HG03432 (cell line): ENCODE measurements at regions not wholly inside any gene's neighbourhood (a gene's known extent, or its start where the extent isn't known, plus 50 kb on each side); places are given as distances from the start of the nearest gene placed in this dataset.

Experiments
- ATAC-seq: cut with Tn5 transposase; IDR thresholded peaks from one replicate; pipeline ENCODE4 v1.9.1; 2021; ENCODE audit warnings: mild to moderate bottlenecking, moderate library complexity; ENCODE audit not compliant: unreplicated experiment

- no peak for ATAC-seq
Measured at GRCh38 chr1:58312461-58312860, 234.1 kb downstream of the OMA1 start.

GRCh38 chr1:58310881-58311280 lies 235.6 kb downstream of the OMA1 start:
- ATAC-seq, result no peak

- ATAC-seq, result no peak
Measured at GRCh38 chr1:58310469-58310868, 236.1 kb downstream of the OMA1 start.

GRCh38 chr1:58308206-58308605 lies 238.3 kb downstream of the OMA1 start:
- ATAC-seq, result no peak

- no peak for ATAC-seq
Measured at GRCh38 chr1:58307431-58307830, 239.1 kb downstream of the OMA1 start.

- ATAC-seq, result no peak
Measured at GRCh38 chr1:58305622-58306021, 240.9 kb downstream of the OMA1 start.

GRCh38 chr1:58304346-58304975 lies 242.1 kb downstream of the OMA1 start:
- ATAC-seq, result no peak

- no peak for ATAC-seq
Measured at GRCh38 chr1:58303841-58304240, 242.7 kb downstream of the OMA1 start.

GRCh38 chr1:58293388-58293787 lies 253.1 kb downstream of the OMA1 start:
- no peak for ATAC-seq

GRCh38 chr1:58290685-58291372 lies 255.7 kb downstream of the OMA1 start:
- no peak for ATAC-seq

GRCh38 chr1:58288624-58289142 lies 257.8 kb downstream of the OMA1 start:
- ATAC-seq, result no peak

GRCh38 chr1:58287894-58288623 lies 258.5 kb downstream of the OMA1 start:
- ATAC-seq, result no peak

GRCh38 chr1:58284225-58284510 lies 262.4 kb downstream of the OMA1 start:
- ATAC-seq, result no peak

- no peak for ATAC-seq
Measured at GRCh38 chr1:58283388-58284224, 262.9 kb downstream of the OMA1 start.

GRCh38 chr1:58282623-58283387 lies 263.7 kb downstream of the OMA1 start:
- no peak for ATAC-seq

- ATAC-seq, result no peak
Measured at GRCh38 chr1:58266242-58266641, 280.3 kb downstream of the OMA1 start.

GRCh38 chr1:58264462-58264861 lies 282.1 kb downstream of the OMA1 start:
- ATAC-seq, result no peak

GRCh38 chr1:58262702-58263101 lies 283.8 kb downstream of the OMA1 start:
- no peak for ATAC-seq

- ATAC-seq, result no peak
Measured at GRCh38 chr1:58258082-58258481, 288.4 kb downstream of the OMA1 start.

GRCh38 chr1:58257003-58257402 lies 289.5 kb downstream of the OMA1 start:
- ATAC-seq, result no peak
